Ecto neural progenitor cell (in vitro differentiated cells): ENCODE measurements at regions not wholly inside any gene's neighbourhood (a gene's known extent, or its start where the extent isn't known, plus 50 kb on each side); places are given as distances from the start of the nearest gene placed in this dataset.
A peak's percentile ranks its signal among the peaks of the same experiment; 100 is the strongest.

Experiments used
- DNase-seq: peaks from one replicate; pipeline ENCODE4 v3.0.0-alpha.2; 2018; ENCODE audit warnings: low spot score

DNA sequence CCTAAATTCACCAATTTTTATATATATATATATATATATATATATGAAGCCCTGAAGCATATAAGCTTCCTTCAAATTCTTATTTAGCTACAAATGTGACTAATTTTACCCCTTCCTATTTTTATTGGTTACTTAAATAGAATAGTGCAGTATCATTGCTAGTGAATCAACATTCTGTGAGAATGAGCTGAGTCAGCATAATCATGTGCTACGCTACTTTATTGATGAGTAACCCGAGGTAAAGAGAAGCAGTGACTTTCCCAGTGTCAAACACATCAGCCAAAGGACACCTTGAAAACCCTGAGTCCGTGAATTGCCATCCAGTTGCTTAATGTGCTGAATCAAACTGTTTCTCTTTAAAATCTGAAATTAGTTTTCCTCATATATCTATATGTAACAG, 546.2 kb downstream of the DMRTA1 start:
- no peak for DNase-seq

DNA sequence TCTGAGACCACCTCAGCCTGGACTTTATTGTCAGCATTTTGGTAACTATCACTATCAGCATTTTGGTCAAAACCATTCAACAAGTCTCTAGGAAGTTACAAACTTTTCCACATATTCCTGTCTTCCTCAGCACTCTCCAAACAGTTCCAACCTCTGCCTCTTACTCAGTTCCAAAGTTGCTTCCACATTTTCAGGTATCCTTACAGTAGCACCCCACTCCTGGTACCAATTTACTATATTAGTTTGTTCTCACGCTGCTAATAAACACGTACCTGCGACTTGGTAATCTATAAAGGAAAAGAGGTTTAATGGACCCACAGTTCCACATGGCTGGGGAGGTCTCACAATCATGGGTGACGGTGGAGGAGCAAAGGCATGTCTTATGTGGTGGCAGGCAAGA, 551.3 kb downstream of the DMRTA1 start:
- no peak for DNase-seq

DNA sequence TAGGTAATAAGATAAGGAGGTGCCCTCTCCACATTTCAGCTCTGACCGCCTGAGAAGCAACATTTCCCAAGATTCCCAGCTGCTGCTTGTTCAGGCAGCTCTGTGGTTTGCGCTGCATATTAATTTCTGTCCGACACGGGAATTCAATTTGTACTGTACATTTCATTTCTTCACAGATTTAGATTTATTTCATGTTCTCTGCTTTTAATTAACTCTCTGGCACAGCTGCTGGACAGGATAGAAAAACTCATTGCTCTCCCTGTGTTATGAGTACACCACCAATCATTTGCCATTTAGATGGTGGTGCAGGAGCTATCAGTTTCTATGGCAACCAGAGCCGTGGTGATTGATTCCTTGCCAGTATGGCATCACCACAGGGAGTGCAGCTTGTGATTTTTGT, 558.5 kb downstream of the DMRTA1 start:
- DNase-seq, result no peak

DNA sequence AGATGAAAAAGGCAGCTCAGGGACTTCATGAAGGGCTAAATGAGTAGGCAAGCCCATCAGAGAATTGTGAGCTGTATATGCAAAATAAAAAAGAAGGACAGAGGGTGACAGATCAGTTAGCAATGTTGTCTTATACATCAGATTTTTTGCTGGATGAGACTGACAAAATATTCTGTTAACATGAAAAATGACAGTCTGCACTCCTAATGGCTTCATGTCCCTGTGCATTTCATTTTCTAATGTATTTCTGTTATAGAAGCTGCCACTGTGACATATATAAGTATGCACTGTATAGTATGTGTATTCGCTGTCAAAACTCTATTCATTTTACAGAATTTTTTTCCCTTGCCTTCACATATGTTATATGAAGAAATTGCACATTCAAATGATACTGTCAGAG, 559.5 kb downstream of the DMRTA1 start:
- DNase-seq, result no peak

DNA sequence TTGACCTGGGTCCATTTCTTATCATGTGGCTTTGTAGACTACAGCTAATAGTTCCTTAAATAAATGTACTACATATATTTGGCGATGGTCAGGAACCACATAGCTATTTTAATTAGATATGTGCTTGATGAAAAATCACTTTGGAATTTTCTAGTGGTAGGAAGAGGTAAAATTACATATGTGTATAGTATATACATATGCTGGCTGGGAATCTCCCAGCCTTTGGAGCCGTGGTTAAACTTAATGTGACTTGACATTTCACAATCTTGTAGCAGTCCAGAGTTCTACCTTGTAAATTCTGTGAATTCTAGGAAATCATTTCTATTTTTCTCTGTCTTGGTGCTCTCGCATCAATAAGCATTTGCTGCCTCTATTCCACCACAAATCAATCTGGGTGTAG, 565.0 kb downstream of the DMRTA1 start:
- DNase-seq, result no peak

DNA sequence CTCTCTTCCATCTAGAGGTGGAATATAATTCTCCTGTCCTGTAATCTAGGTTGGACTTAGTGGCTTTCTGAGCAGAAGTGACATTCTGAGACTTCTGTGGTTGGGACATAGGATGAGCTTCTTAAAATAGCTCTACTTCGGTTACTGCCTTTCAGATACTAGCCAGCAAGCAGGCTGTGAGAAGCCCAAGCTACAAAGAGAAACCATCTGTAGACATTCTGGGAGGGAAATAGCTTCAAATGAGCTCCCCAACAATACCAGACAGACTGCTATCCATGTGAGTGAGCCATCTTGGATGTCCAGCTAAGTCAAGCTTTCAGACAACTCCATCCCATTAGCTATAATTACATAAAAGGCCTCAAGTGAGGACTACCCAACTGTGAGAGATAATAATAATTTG, 568.9 kb downstream of the DMRTA1 start:
- no peak for DNase-seq

DNA sequence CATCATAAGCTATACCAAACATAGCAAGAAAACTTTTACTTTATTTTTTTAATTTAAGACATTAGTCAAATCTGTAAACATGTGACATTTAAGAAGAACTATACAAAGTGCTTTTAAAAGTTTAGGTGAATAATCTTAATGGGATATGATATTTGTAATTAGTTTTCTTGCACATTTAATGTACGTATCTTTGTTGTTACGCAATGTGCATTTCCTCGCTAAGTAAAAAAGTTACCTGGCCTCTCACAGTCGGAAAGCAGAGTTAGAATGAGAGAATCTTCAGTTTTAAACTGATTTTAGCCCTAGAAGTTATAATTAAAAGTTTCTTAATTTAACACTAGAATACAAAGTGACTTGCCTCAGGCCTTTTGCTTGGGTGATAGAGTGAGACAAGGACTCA, 589.8 kb downstream of the DMRTA1 start:
- DNase-seq, result no peak

DNA sequence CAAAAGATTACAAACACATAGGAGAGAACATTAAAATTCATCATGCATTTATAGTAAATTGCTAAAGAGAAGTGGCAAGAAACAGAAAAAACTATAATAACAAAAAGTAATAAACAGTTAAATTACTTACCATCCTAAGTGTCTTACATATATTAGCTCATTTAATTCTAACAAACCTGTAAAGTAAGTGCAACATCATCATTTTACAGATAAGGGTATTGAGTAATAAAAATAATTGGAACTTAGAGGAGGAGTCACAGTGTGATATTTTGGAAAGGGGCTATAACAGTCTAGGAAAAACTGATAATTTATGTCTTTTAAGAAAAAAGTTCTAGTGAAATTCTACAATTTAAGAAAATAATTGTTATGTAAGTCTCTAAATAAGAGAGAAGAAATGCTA, 592.8 kb downstream of the DMRTA1 start:
- no peak for DNase-seq

DNA sequence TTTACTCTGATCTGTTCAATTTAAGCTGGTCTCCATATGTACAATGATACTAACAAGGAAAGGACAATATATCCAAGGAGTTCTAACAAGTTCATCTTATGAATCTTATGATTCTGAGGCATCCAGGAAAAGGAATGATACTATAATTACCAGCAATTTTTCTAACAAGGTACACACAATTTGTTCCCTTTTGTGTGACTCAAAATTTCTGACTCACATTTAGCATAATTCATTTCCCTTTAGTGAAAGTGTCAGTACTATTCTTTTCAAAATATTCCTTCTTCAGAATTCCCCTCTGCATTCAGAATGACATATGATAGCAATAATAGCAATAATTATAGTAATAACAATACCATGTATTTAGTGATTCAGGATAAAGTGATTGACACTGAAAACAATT, 594.8 kb downstream of the DMRTA1 start:
- DNase-seq, result no peak

DNA sequence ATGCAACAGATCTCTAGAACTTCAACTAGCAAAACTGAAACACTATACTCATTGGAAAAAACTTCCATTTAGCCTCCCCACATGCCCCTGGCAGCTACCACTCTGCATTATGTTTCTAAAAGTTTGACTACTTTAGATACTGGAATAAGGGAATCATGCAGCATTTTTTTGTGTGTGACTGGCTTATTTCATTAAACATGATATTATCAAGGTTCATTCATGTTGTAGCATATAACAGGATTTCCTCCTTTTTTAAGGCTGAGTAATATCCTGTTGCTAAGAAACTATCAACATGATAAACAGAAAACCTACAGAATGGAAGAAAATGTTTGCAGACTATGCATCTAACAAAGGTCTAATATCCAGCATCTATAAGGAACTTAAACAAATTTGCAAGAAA, 597.9 kb downstream of the DMRTA1 start:
- DNase-seq, result no peak

DNA sequence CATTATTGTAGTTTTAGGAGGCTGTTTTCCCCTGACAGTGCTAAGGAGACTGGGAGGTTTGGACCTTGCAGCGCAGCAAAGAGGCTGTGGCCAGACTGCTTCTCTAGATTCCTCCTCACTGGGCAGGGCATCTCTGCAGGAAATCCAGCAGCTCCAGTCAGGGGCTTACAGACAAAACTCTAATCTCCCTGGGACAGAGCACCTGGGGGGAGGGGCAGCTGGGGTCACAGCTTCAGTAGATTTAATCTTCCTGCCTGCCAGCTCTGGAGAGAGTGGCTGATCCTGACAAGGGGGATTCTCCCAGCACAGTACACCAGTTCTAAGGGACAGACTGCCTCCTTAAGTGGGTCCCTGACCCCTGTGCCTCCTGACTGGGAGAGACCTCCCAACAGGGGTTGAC, 599.4 kb downstream of the DMRTA1 start:
- DNase-seq, result peak; percentile 67

DNA sequence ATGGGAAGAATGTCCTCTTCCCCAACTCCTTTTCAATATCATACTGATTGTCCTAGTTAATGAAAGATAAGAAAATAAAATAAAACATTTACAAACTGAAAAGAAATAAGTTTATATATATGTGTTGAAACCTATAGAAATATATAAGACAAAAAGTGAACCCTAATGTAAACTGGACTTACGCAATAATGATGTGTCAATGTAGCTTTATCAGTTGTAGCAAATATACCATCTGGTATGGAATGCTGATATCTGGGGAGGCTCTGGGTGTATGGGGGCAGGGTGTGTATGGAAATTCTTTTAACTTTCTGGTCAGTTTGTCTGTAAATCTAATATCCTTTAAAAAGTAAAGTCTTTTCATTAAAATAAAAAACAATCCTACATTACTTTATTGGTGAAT, 603.9 kb downstream of the DMRTA1 start:
- DNase-seq, result no peak

DNA sequence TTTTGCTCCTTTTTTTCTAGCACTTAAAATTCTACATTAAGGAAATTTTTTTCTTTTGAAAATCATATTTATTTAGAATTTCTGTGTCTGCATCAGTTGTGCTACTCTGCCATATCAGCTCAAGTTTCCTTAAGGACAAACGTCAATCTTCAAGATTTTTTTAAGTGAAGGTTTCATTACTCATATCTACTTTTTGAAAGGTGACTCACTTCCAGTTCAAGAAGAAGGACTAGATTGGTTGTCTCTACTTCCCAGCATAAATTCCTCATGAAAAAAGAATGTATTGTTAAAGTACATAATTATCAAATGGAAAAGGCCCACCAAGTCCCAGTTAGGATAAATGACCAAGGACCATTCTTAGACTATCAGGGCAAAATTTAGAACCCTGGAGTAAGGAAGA, 626.5 kb downstream of the DMRTA1 start:
- no peak for DNase-seq

DNA sequence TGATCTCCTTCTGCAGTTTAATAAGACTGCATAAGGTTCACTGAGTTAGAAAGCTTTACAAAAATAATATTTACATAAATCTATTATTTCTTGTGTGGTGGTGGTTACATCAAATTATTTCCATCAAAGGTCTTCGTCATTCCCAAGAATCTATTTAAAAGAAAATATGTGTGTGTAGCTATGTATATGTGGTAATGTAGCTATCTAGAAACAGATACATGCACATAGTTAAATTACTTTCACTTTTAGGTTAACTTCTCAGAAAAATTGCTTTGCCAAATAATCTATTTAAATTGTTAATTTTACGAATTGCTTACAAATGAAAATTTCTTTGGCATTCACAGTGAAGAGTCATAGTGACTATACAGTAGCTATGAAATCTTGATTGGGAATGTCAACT, 633.2 kb downstream of the DMRTA1 start:
- DNase-seq, result no peak

DNA sequence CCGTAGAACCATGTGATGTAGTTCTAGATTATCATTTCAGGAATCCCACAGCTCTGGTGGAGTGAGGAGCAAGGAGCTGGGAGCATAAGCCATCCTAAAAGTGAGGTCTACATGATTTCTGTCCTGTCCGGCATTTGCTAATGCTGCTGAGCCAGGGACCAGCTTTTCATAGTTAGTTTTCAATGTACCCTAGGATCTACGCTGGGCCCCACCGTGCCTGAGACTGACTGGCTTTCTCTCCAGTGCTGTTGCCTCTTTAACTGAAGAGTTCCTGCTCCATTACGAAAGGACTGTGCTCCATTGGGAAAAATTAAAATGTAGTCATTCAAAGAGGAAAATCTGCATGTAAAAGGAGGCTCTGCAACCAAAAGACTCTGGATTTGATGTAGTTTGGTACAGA, 634.8 kb downstream of the DMRTA1 start:
- no peak for DNase-seq

DNA sequence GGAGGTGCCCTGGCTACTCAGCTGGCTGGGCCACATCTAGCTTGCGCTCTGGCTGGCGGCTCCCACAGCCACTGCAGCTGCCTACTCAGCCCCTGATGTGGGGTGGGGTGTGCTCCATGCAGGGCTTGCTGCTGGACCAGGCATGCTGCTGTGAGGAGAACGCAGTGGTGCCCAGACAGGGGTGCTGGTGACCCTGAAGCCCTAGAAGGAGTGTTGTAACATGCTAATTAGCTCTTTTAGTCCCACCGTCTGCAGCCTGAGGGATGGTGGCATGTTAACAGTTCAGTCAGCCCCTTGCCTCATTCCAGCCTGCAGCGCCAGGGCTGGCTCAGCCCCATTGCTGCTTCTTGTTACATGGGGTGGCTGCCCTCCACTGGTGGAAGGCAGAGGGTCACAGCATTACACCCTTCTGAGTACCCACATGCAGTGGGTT, 642.3 kb downstream of the DMRTA1 start:
- peak; percentile 74 for DNase-seq

DNA sequence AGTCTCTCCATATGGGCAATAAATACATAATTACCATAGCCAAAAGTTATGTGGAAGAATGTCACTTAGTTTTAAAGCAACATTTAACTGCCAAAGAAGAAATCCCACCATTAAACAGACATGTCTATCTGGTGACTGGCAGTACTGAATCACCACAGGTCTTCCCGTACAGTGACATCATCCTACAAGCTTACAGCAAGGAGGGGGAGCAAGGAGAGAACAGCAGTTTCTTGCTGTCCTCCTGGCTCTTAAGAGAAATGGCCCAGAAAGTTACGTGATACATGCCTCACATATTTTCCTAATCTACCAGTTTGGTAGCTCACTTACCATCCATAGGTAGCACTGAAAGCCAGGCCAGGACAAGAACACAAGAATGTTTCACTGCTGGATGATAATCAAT, 671.0 kb downstream of the DMRTA1 start:
- no peak for DNase-seq

DNA sequence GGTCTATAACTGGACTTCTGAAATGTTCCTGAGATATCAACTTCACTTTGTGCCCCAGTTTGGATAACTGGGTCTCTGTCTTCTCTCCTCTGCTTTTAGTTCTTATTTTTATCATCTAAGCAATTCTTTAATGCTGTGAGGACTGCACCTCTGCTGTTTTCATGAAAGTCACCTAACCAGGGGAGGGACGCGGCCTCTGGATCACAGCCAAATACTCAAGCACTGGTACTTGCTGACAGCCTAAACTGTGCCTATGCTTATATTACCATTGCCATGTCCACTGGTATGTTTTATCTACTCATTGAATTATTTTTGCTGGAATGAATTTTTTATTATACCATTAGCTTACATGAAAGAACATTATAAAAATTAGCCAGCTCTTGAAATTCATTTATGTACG, 674.0 kb downstream of the DMRTA1 start:
- DNase-seq, result no peak

DNA sequence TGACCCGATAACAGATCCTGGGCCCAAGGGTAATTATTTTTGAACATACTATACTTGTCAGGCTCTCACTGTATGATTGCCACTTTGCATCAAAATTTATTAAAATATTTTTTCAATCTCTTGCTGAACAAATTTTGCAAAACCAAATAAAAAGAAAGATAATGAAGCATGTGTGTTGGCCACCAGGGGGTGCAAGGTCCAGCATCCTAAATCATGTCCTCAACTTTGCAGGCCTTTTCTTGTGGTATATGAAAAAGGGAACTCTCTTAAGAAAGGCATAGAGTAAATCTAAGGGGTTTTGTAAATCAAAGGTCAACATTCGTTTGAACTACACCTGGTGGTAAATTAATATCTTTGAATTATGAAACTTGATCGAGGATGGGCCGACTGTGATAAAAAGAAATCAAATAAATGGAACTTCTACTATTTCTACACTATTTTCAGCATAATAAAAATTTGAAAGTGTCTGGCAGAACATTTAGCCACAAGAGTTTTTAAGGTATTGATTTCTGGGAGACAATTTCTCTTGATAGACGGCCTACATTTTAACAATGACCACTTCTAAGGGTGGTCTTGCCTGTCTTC, 676.5 kb downstream of the DMRTA1 start:
- DNase-seq, result peak; percentile 53

DNA sequence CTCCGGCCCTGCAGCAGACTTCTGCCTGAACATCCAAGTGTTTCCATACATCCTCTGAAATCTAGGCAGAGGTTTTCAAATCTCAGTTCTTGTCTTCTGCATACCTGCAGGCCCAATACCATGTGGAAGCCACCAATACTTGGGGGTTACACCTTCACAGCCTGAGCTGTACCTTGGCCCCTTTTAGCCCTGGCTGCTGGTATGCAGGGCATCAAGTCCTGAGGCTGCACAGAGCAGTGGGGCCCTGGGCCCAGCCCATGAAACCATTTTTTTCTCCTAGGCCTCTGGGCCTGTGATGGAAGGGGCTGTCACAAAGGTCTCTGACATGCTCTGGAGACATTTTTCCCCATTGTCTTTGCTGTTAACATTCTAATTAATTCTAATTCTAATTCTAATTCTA, 680.6 kb downstream of the ELAVL2 start:
- no peak for DNase-seq

DNA sequence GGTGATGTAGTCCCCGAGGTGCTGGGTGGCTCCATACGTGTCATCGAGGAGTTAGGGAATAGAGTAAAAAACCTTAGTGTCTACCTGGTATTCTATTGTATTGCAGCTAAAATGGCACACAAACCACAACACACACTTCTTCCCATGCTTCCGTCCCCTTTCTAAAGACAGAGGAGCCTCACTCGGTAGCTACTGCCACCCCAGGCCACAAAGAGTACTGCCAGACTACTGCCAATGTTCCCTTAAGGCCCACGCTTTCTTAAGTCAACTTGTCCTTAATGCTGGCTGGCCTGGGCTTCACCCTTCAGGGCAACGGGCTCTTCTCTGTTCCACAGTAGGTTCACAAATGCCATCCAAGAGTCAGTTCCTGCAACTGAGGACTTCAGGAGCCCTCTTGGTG, 673.0 kb downstream of the ELAVL2 start:
- DNase-seq, result no peak

DNA sequence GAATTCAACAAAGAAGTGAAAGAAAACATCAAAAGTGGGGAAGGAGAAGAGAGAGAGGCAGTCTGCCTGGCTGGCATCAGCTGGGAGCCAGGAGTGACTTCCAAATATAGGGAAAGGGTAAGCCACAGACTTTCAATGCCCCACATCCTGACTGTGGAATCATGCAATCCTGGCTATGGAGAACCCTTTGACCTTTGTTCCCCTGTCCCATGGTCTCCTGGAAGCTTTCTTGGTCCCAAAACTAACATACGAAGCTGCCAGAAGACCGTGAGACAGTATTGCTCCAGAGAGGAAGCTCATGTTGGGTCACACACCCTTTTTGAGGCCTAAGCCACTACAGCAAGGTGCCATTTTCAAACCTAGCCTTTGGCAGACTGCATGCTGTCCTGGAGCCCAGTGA, 665.5 kb downstream of the ELAVL2 start:
- DNase-seq, result no peak

DNA sequence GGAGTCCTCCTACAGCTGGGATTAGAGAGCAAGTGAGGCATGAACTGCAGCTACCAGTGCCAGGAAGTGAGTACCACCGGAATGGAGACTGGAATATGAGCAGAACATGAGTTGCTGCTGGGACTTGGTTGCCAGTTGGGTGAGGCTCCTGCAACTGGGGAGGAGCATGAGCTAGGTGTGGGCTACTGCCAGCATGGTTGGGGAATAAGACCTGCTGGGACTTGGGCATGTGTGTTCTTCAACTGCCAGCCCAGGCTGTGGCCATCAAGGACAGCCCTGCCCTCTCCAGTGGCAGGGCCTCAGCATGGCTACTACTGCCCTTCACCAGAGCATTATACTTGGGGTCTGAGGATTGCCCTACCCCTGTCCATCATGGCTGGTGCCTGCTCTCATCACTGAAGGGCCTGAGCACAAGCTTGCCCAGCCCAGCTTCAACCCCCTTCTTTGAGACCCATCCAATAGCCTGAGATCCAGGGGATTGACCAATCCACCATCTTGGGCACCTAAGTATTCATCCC, 665.0 kb downstream of the ELAVL2 start:
- DNase-seq, result no peak

DNA sequence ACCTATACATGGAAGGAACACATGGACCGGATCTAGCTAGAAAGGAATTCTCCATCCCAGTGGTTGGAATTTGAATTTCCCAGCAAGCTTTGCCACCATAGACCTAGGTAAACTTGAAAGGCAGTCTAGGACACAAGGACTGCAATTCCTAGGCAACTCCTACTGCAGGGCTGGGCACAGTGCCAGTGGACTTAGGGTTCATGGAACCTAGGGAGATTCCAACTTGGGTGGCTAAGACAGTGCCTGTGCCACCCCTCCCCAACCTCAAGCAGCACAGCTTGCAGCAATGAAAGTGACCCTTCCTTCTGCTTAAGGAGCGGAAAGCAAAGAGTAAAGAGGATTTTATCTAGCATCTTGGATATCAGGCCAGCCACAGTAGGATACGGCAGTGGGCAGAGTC, 663.3 kb downstream of the ELAVL2 start:
- no peak for DNase-seq

DNA sequence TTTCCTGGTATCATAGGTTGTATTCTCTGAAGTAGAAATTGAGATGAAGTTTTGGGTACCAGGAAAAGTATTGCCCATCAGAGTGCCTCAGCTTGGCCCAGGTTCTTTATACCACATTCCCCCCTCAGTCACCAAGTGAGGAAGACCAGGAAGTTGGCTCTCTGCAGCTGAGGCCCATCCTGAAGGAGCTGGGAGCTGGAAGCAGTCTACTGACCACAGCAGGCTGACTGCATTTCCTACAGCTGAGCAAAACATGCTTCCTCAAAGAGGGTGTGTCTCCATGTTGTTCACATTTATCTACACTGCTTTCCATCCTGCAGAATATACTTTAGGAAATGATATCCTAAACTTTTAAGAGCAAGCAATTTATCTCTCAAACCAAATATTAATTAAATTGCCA, 654.6 kb downstream of the ELAVL2 start:
- no peak for DNase-seq
